ENCODE measurements at regions not wholly inside any gene's neighbourhood (a gene's known extent, or its start where the extent isn't known, plus 50 kb on each side); places are given as distances from the start of the nearest gene placed in this dataset.
A peak's percentile ranks its signal among the peaks of the same experiment; 100 is the strongest.

GRCh38 chr14:23728791-23729190 is 92.6 kb downstream of the DHRS2 start:
- no peaks in the 10 kb centered on the region for H3K27me3 ChIP-seq (ENCODE audit: control insufficient read depth in 2 of 2, insufficient read depth in 2 of 2, low read length in 2 of 2)
- H3K9me3 Mint-ChIP-seq = peaks cover 0 to 5% (median 0%) of the 10 kb centered on the region in 7 donors
- no peak overlapping the region for H3K4me2 ChIP-seq (replicated peaks; ENCODE audit: extremely low read depth, low read length, poor library complexity, severe bottlenecking)
- no peak overlapping the region for H3K4me3 Mint-ChIP-seq
- H3K4me1 Mint-ChIP-seq = no peaks in the 10 kb centered on the region
- H3K4me1 ChIP-seq (ENCODE audit: control insufficient read depth in 1 of 2, insufficient read depth in 2 of 2, low read length in 2 of 2) = no peaks in the 10 kb centered on the region
- H3K27ac Mint-ChIP-seq = peak overlapping the region in 1 of 7 donors; percentile 49
- no peak overlapping the region for H3K9ac ChIP-seq (ENCODE audit: insufficient read depth, low read length, poor library complexity, severe bottlenecking)
- H3K27me3 Mint-ChIP-seq (ENCODE audit: low read depth in 3 of 3) = peaks cover 0 to 3% (median 1%) of the 10 kb centered on the region in 3 donors
- no peak overlapping the region for H3K4me3 ChIP-seq (replicated peaks in 1 of 3; ENCODE audit: low read depth in 2 of 3, low read length in 3 of 3)
- no peak for DNase-seq
- H2AFZ ChIP-seq (ENCODE audit: insufficient read depth, low read depth, low read length, poor library complexity, severe bottlenecking) = no peak overlapping the region
- no peaks in the 10 kb centered on the region for H3K36me3 ChIP-seq (replicated peaks in 1 of 2; ENCODE audit: control insufficient read depth in 1 of 2, insufficient read depth in 2 of 2, low read length in 2 of 2)
- no peak for TF ChIP-seq CTCF (IDR thresholded peaks at IDR 0.05)
- intact Hi-C loops (cut with micrococcal nuclease) = loop anchor here (5.0 kb wide), 2 partner anchors 184 to 199 kb away; no protein-coding TSS in a partner anchor
- WGBS (ENCODE audit: insufficient coverage) = 96% methylated on average over 4 of the region's 4 CpGs
- H3K27ac ChIP-seq (ENCODE audit: low read depth in 1 of 2, low read length in 2 of 2) = no peak overlapping the region
- no peaks in the 10 kb centered on the region for H3K79me2 ChIP-seq (ENCODE audit: insufficient read depth, low read length)
- H3K9me3 ChIP-seq (replicated peaks in 1 of 2; ENCODE audit: control insufficient read depth in 1 of 2, insufficient read depth in 1 of 2, low read length in 2 of 2) = no peaks in the 10 kb centered on the region
- no peaks in the 10 kb centered on the region for H4K20me1 ChIP-seq (ENCODE audit: insufficient read depth, low read length)
- H3K36me3 Mint-ChIP-seq = no peaks in the 10 kb centered on the region

- peaks cover 0 to 6% (median 0%) of the 10 kb centered on the region in 7 donors for H3K9me3 Mint-ChIP-seq
- no peak for DNase-seq
- H3K4me2 ChIP-seq (replicated peaks; ENCODE audit: extremely low read depth, low read length, poor library complexity, severe bottlenecking) = no peak overlapping the region
- intact Hi-C loops (cut with micrococcal nuclease) = loop anchor here (5.0 kb wide), 2 partner anchors 182 to 197 kb away; no protein-coding TSS in a partner anchor
- H3K27me3 Mint-ChIP-seq (ENCODE audit: low read depth in 3 of 3) = peaks cover 0 to 3% (median 0%) of the 10 kb centered on the region in 3 donors
- no peak overlapping the region for H3K27ac Mint-ChIP-seq
- no peak overlapping the region for H3K4me3 ChIP-seq (replicated peaks in 1 of 3; ENCODE audit: low read depth in 2 of 3, low read length in 3 of 3)
- no peak overlapping the region for H3K4me3 Mint-ChIP-seq
- H3K9me3 ChIP-seq (replicated peaks in 1 of 2; ENCODE audit: control insufficient read depth in 1 of 2, insufficient read depth in 1 of 2, low read length in 2 of 2) = no peaks in the 10 kb centered on the region
- H3K79me2 ChIP-seq (ENCODE audit: insufficient read depth, low read length) = no peaks in the 10 kb centered on the region
- no peak overlapping the region for H3K27ac ChIP-seq (ENCODE audit: low read depth in 1 of 2, low read length in 2 of 2)
- H4K20me1 ChIP-seq (ENCODE audit: insufficient read depth, low read length) = no peaks in the 10 kb centered on the region
- no peak for TF ChIP-seq CTCF (IDR thresholded peaks at IDR 0.05)
- H2AFZ ChIP-seq (ENCODE audit: insufficient read depth, low read depth, low read length, poor library complexity, severe bottlenecking) = no peak overlapping the region
- H3K4me1 ChIP-seq (ENCODE audit: control insufficient read depth in 1 of 2, insufficient read depth in 2 of 2, low read length in 2 of 2) = no peaks in the 10 kb centered on the region
- H3K9ac ChIP-seq (ENCODE audit: insufficient read depth, low read length, poor library complexity, severe bottlenecking) = no peak overlapping the region
- no peaks in the 10 kb centered on the region for H3K4me1 Mint-ChIP-seq
- WGBS (ENCODE audit: insufficient coverage) = 97% methylated on average over 8 of the region's 8 CpGs
- H3K36me3 ChIP-seq (replicated peaks in 1 of 2; ENCODE audit: control insufficient read depth in 1 of 2, insufficient read depth in 2 of 2, low read length in 2 of 2) = no peaks in the 10 kb centered on the region
- H3K36me3 Mint-ChIP-seq = no peaks in the 10 kb centered on the region
- H3K27me3 ChIP-seq (ENCODE audit: control insufficient read depth in 2 of 2, insufficient read depth in 2 of 2, low read length in 2 of 2) = no peaks in the 10 kb centered on the region
Observed at GRCh38 chr14:23729720-23730387, 93.7 kb downstream of the DHRS2 start.

Measured in CD14-positive monocyte (primary cell).